HepG2 (cell line): ENCODE measurements at regions not wholly inside any gene's neighbourhood (a gene's known extent, or its start where the extent isn't known, plus 50 kb on each side); places are given as distances from the start of the nearest gene placed in this dataset.

Experiments used
- EZH2 ChIP-seq: conservative IDR thresholded peaks from 2 replicates; pipeline ENCODE4 v1.6.1; 2012; ENCODE audit warnings: mild to moderate bottlenecking, low read depth, low read length, moderate library complexity
- ZFP82 ChIP-seq: sonication (generic); formaldehyde crosslinking; IDR thresholded peaks from 2 replicates; pipeline ENCODE4 v1.5.1; 2020; ENCODE audit warnings: mild to moderate bottlenecking, missing genetic modification reagents, borderline replicate concordance
- ZNF207 ChIP-seq: fragments of 450-650 bp; IDR thresholded peaks from 2 replicates; pipeline ENCODE4 v1.6.1; 2016; ENCODE audit warnings: antibody characterized with exemption, borderline replicate concordance
- TF ChIP-seq, protein P1 (sequence below), 2 experiments: fragments of 450-650 bp in 1 of 2; sonication (generic) in 1 of 2; formaldehyde crosslinking in 1 of 2; IDR thresholded peaks; 2 replicates each; pipeline versions ENCODE4 v1.6.1 to v1.8.0; 2016 to 2022; ENCODE audit warnings: antibody characterized with exemption in 1 of 2, mild to moderate bottlenecking in 1 of 2, missing genetic modification reagents in 1 of 2

DNA sequence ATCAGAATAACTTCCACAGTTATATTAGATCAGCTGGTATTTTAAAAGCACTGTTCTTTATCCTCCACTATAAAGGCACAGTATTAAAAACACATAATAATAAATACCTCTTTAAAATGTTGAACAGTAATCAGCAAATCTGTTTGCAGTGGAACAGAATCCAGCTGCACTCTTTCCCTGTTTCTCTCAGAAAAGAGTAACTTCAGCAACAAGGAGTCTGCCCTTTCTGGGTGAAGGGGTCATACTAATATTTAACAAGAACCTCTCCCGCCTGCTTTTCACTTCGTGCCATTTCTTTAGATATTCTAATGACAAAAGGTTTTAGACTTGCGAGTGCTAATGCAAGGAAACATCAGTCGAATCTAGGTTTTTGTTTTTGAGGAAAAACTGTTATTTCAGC lies 194.2 kb upstream of the FMN2 start (continued):
- TF ChIP-seq, protein P1, sequence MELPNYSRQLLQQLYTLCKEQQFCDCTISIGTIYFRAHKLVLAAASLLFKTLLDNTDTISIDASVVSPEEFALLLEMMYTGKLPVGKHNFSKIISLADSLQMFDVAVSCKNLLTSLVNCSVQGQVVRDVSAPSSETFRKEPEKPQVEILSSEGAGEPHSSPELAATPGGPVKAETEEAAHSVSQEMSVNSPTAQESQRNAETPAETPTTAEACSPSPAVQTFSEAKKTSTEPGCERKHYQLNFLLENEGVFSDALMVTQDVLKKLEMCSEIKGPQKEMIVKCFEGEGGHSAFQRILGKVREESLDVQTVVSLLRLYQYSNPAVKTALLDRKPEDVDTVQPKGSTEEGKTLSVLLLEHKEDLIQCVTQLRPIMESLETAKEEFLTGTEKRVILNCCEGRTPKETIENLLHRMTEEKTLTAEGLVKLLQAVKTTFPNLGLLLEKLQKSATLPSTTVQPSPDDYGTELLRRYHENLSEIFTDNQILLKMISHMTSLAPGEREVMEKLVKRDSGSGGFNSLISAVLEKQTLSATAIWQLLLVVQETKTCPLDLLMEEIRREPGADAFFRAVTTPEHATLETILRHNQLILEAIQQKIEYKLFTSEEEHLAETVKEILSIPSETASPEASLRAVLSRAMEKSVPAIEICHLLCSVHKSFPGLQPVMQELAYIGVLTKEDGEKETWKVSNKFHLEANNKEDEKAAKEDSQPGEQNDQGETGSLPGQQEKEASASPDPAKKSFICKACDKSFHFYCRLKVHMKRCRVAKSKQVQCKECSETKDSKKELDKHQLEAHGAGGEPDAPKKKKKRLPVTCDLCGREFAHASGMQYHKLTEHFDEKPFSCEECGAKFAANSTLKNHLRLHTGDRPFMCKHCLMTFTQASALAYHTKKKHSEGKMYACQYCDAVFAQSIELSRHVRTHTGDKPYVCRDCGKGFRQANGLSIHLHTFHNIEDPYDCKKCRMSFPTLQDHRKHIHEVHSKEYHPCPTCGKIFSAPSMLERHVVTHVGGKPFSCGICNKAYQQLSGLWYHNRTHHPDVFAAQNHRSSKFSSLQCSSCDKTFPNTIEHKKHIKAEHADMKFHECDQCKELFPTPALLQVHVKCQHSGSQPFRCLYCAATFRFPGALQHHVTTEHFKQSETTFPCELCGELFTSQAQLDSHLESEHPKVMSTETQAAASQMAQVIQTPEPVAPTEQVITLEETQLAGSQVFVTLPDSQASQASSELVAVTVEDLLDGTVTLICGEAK (IDR thresholded peaks at IDR 0.05), result no peak
- TF ChIP-seq, protein P1 (CRISPR knock-in tag; IDR thresholded peaks at IDR 0.05), result no peak
- TF ChIP-seq EZH2 (no peak), ZFP82 (CRISPR knock-in tag) (no peak), ZNF207 (no peak)
- TF ChIP-seq, all 625 proteins: peak for 0
